GM12865 (cell line): ENCODE measurements at regions not wholly inside any gene's neighbourhood (a gene's known extent, or its start where the extent isn't known, plus 50 kb on each side); places are given as distances from the start of the nearest gene placed in this dataset.

Experiments used
- DNase-seq: peaks from one replicate; pipeline ENCODE4 v3.0.0; 2010; ENCODE audit warnings: low read depth
- H3K4me3 ChIP-seq: 2 replicates; pipeline ENCODE4 v1.5.1; 2011; ENCODE audit warnings: mild to moderate bottlenecking, low read depth, low read length, control low read depth
- TF ChIP-seq, protein P1 (sequence below): IDR thresholded peaks from 2 replicates; pipeline ENCODE4 v1.5.1; 2011; ENCODE audit warnings: low read length, control low read depth, low read depth, inconsistent platforms; ENCODE audit not compliant: insufficient read depth; ENCODE audit errors: missing control alignments

DNA sequence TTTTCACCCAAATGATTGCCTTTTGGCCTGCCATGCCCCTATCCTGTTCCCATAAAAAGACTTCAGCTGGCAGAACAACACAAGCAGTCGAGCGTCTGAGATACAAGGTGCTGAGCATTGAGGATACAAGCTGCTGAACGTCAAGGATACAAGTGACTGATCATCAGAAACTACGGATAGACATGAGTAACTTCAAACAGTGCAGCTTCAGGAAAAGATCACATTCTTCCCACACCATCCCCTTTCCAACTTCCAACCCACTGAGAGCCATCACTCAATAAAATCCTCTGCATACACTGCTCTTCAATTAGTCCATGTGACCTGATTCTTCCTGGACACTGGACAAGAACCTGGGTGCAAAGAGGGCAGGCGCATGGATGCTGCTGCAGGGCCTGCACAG lies 1198.9 kb downstream of the ROBO2 start:
- DNase-seq: no peak
- H3K4me3 ChIP-seq: no peak overlapping the region
- TF ChIP-seq, protein P1, sequence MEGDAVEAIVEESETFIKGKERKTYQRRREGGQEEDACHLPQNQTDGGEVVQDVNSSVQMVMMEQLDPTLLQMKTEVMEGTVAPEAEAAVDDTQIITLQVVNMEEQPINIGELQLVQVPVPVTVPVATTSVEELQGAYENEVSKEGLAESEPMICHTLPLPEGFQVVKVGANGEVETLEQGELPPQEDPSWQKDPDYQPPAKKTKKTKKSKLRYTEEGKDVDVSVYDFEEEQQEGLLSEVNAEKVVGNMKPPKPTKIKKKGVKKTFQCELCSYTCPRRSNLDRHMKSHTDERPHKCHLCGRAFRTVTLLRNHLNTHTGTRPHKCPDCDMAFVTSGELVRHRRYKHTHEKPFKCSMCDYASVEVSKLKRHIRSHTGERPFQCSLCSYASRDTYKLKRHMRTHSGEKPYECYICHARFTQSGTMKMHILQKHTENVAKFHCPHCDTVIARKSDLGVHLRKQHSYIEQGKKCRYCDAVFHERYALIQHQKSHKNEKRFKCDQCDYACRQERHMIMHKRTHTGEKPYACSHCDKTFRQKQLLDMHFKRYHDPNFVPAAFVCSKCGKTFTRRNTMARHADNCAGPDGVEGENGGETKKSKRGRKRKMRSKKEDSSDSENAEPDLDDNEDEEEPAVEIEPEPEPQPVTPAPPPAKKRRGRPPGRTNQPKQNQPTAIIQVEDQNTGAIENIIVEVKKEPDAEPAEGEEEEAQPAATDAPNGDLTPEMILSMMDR: no peak

DNA sequence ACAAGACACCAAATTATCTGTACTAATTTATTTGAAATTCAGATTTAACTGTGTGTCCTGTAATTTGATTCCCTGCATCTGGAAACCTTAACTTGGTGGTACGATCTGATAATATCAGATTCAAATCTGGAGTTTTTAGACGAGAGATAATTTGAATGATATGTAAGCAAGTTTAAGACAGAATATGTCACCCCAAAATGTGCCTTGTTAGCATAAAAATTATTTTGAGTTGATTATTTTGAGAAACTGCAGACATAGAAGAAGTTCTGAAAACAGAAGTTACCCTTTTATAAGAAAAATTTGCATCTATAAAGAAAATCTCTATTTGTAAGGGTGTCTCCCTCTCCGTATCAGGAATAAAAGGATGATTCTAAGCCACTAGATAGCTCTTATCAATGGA lies 1202.8 kb downstream of the ROBO2 start:
- DNase-seq: no peak
- H3K4me3 ChIP-seq: no peak overlapping the region
- TF ChIP-seq, protein P1: no peak

DNA sequence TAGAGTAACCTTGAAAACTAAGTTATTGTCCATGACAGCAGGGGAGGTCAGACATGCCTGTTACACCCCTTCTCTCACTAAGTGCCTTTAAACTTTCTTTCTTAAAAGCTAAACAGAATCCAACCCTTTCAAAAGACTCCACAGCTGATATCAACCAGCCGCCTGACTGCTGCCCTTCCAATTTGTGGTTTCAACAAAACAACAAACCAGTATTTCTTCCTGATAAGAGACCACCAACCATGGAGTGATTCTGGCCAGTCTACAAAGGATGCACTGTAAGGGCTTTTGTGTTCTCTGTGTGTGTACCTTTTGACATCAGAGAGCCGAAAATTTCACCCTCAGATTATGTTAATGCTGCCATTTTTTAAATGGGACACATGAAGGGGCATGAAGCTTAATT lies 1204.2 kb downstream of the ROBO2 start:
- H3K4me3 ChIP-seq: no peak overlapping the region
- no peak for DNase-seq
- TF ChIP-seq, protein P1: no peak

DNA sequence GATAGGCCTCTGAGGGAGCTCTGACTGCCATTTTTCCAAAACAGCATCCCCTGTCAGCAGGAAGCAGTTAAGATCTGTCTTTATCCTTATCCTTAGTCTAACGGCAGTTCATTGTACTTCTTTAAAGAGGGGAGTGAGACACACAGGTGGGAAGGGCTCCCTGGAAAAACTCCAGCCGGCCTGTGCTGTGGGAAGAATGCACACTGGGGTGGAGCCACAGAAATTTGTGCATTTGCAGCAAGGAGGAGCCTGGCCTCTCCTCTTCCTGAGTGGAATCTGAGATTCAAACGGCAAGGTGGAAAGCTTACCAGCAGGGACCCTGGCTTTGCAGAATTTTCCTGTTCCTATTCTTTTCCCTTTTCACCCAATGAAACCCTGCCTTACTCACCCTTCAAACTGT lies 1209.4 kb downstream of the ROBO2 start:
- DNase-seq: no peak
- TF ChIP-seq, protein P1: no peak
- H3K4me3 ChIP-seq: no peak overlapping the region

DNA sequence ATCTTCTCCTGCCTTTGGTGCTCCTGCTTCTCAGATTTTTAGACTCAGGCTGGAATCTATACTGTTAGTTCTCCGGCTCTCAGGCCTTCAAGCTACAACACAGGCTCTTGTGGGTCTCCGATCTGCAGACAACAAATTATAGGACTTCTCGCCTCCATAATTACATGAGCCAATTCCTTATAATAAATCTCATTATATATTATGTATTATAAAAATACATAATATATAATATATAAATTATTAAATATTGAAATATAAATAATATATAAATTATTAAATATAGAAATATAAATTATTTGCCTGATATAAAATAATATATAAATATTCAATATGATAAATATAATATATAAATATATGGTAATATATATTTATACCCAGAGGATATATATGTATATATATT lies 1214.0 kb downstream of the ROBO2 start:
- TF ChIP-seq, protein P1: no peak
- no peak overlapping the region for H3K4me3 ChIP-seq
- DNase-seq: no peak

DNA sequence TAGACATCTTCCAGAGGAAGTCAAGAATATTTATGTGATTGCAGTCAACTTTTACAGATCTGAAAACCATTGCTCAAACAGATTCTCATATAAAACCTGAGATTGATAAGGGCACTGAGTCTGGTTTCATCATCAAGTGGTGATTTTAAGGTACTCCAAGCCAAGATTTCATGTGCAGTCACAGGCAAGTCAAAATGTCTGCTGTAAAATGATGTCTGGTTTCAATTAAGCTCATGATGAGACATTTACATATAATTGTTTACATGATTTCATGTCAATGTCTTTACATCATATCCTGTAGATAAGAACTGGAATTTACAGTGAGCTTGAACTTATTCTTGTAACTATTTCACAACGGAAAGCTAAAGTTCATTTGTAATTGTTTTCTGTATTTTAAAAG lies 1215.5 kb downstream of the ROBO2 start:
- TF ChIP-seq, protein P1: no peak
- no peak for DNase-seq

DNA sequence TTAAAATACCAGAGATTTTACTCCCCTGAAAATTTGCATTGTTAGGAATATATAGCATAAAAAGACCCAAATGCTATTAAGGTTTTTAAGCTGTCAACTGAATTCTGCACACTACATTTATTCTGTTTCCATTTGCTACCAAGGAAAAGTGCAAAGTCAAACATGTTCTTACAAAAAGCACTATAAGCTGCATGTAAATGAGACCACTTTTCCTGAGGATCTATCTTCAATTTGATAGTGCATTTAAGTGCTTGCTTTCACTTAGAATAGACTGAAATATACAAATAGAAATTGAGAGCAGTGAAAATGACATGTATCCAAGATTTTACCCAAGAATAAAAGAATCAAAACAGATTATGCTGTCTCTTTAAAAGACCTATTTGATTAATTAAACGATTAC lies 1216.2 kb downstream of the ROBO2 start:
- H3K4me3 ChIP-seq: no peak overlapping the region
- no peak for DNase-seq
- TF ChIP-seq, protein P1: no peak

More for the DNA sequence above, 1215.5 kb downstream of the ROBO2 start:
- H3K4me3 ChIP-seq: no peak overlapping the region
